ENCODE measurements at regions not wholly inside any gene's neighbourhood (a gene's known extent, or its start where the extent isn't known, plus 50 kb on each side); places are given as distances from the start of the nearest gene placed in this dataset.

DNA sequence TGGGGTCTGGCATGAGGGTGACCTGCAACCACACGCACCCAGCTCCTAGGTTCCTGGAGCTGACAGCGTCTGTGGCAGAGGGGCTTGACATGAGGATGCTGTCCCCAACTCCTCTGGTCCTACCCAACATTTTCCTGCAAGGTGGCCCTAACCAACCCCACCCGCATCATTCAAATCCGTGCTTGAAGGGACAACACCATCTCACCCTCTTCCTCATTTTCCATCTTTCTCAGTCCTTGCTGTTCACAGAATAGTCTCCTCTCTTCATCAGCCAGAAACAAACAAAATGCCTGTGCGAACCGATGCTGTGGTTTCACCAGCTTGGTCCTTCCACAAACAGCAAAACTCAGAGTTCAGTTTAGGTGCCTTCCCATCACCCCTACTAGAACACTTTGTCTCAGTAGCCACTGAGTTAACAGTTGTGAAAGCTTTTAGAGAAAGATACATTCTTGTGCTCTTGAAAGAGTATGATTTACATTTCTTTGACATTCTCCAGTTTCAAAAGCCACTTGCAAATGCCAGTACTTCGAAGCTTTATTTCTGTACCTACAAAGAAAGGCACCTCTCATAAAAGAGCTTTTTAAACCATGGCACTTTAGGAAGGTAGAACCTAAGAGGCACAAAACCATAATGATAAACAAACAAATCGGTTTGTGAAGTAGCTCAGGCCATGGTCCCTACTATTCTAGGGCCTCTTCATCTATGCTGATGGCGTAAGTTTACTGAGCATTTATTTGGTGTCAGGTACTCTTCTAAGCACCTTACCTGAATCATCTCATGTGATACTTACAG is 360.1 kb downstream of the SHQ1 start:
- DNase-seq = no peak

DNA sequence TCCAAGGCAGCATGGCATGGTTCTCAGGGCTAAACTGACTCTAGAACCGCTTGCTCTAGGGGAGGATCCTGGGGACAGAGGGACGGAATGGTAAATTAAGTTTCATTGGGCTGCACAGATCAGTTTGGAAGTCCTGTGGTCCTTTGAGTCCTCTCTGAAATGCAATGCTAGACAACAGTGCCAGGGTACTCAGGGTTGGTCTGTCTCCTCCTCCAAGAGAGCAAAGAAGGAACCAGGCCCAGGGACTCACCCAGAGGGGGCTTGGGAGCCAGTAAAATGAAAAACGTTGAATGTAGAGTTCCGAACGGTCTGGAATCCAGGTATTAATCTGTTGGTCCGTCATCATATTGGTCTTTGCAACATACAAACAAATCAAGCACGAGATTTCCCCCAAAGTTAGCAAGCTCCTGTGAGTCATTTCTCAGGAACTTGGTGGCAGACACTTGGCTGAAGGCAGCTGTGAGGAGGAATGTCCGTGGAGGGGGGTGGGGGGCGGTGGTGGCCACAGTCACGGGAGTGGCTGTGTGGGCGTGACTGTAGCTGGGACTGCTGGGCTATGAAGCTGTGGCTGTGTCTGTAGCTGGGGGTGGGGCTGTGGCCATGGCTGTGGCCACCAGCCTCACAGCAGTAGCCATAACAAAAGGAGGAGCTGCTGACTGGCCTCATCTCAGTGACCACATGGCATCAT is 361.0 kb downstream of the SHQ1 start:
- no peak for DNase-seq

DNA sequence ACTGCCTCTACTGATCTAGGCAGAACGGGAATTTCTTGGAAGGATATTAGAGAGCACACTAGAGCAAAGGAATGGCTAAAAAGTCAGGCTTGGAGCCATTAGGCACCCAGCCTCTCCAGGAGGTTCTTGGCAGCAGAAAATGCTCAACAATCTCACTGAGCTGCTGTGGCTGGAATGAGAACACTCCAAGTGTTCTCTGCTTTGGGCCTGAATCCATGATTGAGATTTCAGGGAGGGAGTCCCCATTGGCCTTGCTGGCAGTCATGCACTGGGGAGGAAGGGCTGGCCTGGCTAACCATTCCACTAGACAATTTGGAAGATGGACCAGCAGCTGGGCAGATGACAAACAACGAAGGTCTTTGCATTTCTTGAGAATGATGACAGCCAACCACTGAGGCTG is 362.6 kb downstream of the SHQ1 start:
- DNase-seq = no peak

DNA sequence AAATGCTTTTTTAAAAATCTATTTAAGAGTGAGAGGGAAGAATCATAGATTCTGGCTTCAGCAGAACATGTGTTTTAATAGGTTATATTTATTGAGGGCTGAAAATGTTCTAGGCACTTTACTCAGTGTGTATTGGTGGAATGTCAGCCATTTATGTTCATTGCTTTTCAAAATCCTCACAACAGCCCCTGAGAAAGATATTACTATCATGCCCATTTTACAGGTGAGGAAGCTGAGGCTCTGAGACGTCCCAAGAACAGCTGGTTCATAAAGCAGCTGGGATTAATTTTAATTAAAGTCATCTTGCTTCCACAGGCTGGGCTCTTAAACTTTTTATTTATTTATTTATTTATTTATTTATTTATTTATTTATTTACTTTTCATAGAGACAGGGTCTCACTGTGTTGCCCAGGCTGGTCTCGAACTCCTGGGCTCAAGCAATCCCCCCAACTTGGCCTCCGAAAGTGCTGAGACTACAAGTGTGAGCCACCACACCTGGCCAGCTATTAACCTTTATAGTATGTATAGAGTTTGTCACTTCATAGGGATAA is 364.6 kb downstream of the SHQ1 start:
- no peak for DNase-seq

DNA sequence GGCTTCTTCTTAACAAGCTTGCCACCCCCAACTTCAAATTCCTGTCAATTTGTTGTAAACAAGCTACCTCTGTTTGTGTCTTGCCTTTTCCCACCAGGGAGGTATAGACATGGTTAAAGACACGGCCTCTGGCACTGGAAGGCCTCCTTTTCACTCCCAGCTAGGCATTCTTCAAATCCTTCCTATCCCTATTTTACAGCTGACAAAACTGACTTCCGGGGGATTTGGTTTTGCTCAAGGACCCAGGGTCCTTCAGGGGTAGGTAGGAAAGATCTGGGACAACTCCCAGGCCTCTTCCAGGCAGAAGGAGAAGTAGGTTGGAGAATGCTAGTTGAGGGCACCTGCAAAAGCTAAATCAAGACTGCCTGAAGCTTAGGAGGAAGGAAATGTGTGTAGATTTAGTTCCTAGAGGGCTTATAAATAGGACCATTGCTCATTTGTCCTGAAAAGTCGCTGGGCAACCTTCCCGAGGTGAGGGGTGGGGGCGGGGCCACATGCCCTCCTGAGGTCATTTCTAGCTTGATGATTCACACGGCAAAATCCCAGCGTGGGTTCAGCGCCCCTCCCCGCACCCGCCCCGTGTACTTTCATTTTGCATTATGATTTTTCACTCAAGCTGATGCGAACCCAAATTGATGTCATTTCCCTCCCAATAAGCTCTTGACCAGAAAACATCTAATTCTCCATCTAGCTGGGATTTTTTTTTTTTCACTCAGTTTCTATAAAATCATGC is 365.5 kb downstream of the SHQ1 start:
- peak; percentile 56 for DNase-seq

DNA sequence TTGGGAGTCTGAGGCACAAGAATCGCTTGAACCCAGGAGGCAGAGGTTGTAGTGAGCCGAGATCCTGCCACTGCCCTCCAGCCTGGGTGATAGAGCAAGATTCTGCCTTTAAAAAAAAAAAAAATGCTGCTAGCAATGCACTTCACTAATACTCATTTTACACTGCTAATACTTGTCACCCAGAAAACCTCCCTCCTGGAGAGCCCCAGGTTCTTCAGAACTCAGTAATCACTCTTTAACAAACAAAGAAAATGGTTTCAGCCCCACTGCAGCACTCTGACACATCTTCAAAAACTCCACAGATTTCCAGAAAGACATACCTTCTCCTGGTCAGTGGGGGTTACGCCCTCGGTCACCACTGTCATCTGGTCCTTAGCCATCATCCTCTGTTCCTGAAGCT is 366.7 kb downstream of the SHQ1 start:
- no peak for DNase-seq

DNA sequence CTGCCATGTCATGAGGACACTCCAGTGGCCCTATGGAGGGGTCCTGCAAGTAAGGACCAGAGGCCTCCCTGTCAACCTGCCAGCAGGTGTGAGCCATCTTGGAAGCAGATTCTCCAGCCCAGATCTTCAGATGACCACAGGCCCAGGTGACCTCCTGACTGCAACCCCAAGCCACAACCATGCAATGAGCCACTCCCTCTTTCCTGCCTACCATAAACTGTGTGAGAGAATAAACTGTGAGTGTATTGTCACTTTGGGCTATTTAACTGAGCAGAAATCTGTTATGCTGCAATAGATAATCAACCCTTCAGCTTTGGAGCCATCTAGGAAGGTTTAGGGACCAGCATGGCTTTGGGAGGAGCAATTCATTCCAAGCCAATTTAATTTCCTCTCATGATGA is 367.9 kb downstream of the SHQ1 start:
- DNase-seq = no peak

DNA sequence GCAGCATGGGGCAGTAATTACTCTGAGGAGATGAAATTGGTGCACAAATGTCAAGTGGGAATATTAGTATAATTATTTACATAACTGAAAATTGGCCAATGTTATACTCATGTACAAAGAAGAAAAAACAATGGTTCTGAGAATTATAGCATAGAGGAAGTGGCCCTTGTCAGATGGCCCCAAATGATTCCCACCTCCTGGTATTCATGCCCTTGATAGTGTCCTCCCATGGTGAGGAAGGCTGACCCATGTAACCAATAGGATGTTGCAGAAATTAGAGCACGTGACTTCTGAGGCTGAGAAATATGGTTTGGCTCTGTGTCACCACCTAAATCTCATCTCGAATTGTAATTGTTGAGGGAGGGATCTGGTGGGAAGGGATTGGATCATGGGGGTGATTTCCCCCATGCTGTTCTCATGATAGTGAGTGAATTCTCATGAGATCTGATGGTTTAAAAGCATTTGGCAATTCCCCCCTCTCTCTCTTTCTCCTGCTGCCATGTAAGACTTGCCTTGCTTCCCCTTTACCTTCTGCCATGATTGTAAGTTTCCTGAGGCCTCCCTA is 368.5 kb downstream of the SHQ1 start:
- no peak for DNase-seq

DNA sequence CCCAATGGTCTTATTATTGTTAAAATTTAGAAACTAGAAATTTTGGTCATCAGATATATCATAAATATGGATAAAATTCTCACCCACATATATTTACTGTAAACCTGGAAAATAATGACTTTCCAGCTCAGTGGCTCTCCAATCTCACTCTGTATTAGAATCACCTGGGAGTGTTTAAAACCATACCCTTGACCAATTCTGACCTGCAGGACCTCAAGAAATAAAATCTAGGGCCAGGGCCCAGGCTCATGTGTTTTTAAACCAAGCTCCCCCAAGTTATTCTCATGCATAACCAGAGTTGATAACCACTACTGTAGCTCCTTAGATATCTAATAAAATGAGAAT is 372.1 kb downstream of the SHQ1 start:
- DNase-seq = no peak

DNA sequence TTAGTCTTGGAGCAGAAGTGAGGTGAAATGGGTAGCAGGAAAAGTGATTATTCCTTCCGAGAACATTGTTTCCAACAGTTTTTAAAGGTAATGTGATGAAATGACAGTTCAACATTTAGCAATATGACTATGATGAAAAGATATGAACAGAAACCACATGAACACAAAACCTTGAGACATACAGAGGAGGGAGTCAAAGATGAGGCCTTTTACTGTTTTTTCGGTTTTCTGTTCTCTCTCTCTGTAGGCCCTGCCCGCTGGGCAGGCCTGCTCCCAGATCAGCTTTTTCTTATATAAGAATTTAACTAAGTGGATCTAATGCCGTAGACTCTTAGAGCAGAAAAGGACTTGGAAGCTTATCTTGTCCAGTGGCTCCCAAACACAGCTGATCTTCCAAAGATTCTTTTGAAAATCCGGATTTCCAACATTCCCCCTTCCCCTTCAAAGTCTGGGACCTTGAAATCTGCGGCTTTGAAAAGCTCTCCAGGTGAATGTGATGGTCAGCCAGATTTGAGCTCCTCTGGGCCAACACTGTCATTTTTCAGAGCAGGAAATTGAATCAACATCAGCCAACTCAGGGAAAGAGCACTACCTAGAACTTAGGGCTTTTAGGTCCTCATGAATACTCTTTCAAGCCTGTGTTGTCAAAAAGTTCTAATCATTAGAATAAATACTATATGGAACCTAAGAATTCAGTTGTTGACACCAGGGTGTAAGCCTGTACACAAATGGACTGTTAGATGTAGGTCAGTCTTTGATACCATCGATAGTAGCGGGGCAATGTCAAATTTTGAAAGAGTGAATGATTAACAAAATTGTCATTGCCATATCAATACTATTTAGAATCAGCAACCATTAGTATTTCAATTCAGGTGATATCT is 372.7 kb downstream of the SHQ1 start:
- no peak for DNase-seq

DNA sequence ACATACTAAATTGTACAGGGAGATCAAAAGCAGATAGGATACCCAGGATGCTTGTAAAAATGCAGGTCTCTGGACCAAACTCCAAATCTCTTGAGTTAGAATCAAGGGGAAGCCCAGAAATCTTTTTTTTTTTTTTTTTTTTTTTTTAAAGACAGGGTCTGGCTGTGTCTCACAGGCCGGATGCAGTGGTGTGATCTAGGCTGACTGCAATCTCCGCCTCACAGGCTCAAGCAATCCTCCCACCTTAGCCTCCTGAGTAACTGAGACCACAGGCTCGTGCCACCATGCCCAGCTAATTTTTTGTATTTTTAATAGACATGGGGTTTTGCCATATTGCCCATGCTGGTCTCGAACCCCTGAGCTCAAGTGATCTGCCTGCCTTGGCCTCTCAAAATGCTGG is 373.5 kb downstream of the SHQ1 start:
- DNase-seq = no peak

DNA sequence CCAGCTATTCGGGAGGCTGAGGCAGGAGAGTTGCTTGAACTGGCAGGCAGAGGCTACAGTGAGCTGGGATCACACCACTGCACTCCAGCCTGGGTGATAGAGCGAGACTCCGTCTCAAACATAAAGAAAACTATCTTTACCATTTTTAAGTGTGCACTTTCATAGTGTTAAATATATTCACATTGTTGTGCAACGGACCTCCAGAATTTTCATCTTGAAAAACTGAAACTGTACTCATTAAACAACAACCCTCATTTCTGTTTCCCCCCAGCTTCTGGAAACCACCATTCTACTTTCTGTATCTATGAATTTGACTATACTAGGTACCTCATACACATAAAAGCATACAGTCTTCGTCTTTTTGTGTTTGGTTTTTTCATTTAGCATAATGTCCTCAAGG is 375.1 kb downstream of the SHQ1 start:
- no peak for DNase-seq

DNA sequence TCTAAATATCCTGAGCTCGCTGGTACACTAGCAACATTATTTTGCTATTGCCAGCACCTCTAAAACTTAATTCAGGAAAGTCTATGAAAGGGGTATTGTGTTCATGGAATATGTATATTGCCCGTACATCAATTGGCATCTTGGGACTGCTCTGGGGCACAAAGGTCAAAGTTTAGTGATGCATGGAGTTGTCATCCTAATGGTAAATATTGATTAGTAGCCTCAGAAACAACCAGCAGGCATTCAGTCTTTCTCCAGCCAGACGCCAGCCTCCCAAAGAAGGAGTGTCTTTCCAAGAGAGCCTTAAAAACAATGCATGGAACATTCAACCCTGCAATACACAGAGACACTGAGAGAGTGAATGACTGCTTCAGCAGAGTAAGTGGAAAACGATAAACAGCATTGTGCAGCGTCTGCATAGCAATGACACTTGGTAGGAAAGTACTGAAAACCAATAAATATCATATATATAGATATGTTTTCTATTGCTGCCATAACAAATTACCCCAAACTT is 377.3 kb downstream of the SHQ1 start:
- DNase-seq = no peak

DNA sequence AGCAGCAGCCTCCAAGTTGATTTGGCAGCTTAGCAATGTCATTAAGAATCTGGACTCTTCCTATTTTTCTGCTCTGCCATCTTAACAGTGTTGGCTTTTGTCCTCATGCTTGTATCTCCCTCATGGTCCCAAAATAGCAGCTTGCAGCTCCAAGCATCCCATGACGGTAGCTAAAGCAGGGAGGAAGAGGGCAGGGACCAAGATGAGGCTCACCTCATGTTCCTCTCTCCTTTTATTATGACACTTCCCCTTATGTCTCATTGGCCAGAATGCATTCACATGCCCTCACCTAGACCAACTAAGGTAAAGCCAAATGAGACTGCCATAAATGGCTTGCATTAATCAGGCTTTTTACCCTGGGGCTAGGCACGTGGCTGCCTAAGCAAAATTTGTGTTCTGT is 382.4 kb downstream of the SHQ1 start:
- no peak for DNase-seq

DNA sequence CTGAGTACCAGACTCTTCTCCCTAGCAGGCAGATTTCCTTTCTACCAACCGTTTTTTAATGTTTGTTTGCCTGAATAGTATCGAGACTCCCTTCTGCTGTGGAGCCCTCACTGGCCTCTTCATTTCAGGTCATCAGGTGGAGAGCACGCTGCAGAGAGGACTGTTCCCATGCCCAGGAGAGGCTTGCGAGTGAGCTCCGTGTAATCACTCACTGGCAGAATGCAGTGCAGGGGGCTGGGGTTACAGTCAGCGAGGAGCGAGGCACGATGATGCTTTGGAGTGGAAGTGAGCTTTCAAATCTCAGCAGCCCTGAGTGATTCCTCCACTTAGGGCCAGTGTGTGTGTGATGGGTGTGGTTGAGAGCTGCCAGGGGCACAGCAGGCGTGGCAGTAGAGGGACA is 385.2 kb downstream of the SHQ1 start:
- DNase-seq = no peak

DNA sequence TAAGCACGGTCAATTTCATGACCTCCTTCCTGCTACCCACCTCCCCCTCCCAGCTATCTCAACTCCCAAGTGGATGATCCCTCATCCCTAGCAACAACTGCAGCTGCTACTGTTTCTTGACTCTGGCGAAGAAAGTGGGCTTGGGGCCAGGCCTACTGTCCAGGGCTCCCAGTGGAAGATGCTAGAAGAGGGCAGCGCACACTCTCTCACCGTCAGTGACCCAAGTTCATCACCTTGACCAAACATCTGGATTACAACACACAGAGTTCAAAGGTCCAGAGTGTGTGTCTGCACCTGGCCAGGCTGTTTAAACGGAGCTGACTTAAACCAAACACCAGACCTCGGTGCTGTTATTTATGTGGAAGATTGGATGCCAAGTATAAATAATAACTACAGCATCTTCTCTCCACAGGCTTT is 385.6 kb downstream of the SHQ1 start:
- DNase-seq = no peak

DNA sequence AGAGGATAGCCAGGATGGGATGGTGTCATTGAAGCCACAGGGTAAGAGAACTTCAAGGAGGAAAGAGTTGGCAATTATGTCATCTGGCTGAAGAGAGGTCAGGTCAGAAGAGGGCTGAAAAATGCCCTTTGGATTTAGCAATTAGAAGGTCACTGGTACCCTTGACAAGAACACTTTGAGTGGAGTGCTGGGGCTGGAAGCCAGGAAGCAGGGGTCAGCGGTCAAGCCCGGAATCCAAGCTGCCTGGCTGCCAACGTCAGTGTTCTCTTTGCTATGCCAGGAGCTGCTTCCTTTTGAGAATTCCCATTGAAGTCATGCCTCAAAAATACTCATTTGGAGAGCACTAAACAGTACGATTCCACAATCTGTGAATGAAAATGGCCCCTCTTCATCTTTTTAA is 386.5 kb downstream of the SHQ1 start:
- no peak for DNase-seq

DNA sequence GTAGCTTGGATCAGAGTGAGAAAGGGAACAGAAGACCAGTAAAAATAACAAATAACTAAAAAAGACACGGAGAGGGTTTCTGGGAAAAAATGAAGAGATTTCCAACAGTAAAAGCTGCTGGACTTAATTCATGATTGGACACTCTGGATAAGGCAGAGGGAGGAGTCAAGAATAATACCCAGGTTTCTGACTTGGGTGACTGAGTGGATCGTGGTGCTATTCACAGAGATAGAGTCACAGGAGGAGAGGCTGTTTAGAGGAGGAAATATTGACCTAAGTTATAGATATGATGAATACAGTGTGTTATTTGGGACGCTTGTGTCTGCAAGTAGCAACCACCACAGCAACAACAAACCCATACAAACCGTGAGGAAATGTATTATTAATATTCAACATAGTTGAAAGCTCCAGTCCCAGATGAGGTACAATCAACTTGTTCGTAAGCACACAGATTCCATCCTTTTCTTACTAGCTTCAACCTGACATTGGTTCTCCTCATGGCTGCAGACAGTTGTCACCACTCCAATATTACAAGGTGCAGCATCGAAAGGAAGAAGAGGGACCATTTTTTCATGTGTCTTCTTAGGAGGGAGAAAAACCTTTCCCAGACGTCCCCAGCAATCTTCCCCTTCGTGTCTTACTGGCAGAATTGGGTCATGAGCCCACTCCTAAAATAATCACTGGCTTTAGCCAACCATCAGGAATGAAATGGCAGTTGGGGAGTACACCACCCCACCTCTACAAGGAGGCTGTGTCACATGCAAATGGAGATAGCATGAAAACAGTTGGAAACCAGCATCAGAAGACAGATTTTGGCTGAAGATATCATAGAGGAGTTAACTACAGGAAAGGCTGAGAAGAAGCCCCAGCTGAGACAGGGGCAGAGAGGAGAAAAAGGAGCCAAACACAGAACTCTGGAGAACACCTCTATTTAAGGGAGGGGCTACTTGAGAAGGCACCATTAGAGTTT is 387.8 kb downstream of the SHQ1 start:
- DNase-seq = no peak

DNA sequence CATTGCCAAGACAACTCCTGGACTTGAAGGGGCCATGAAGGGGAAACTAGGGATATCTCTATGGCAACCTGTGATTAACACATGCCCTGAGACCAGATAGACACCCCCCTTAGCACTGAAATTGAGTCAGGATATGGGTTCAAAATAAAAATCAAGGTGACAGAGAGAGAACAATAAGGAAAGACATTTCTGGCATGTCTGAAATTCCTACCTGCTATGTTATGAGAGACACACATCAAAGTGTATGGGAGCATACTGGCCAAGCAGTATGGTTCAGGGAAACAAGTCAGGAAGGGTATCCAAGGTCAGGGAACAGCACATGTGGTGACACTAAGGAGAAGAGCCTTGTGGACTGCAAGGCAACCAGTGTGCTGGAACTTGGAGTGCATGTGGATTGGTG is 388.7 kb downstream of the SHQ1 start:
- no peak for DNase-seq

DNA sequence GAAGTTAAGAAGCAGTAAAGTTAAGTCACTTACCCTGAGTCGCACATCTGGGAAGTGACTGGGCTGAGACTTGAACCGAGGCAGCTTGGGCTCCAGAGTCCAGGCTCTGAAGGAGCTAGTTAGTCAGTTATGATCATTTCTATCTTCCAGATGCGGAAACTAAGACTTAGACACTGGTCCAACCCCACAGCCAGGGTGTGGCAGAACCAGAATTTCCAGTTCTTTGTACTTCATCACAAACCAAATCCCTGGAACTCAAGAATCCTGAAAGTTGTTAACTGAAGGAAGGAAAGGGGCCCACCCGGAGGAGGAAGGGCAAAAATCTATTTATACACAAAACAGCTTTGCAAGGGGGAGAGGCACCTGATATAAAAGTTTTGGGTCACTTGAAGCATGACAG is 389.9 kb downstream of the SHQ1 start:
- DNase-seq = no peak

DNA sequence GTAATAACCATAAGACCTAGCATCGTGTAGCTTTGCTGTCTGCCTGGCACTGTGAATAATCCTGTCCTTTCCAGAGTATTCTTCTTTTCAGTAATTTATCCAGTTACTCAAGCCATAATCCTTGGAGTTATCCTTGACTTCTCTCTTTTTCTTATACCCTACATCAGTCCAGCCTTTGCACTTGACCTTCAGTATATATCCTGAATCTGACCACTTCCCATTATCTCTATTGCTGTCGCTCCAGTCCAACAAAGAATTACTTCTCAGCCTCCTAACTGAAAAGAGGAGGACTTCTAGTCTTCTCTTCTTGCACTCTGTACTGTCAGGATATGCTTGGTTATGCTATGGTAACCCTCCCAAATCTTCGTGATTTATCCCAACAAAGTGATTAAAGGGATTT is 393.8 kb downstream of the SHQ1 start:
- no peak for DNase-seq

Measured in activated CD4-positive, alpha-beta T cell treated with anti-CD3 and anti-CD28 coated beads, Interleukin-2, amount 50 U/mL, for 1 hour (primary cell).